ENCODE measurements at regions not wholly inside any gene's neighbourhood (a gene's known extent, or its start where the extent isn't known, plus 50 kb on each side); places are given as distances from the start of the nearest gene placed in this dataset.

GRCh38 chr22:19614536-19614863 is 90.3 kb upstream of the CLDN5 start:
- no peak for TF ChIP-seq CTCF (IDR thresholded peaks at IDR 0.05; ENCODE audit: low read depth, low read length, missing control alignments)
- DNase-seq (ENCODE audit: low read depth), result no peak
- in situ Hi-C loops (cut with HindIII; ENCODE audit: low sequenced_read_pairs), result no loop called here
- no peak overlapping the region for H3K4me3 ChIP-seq (ENCODE audit: low read depth, low read length)

- TF ChIP-seq CTCF (IDR thresholded peaks at IDR 0.05; ENCODE audit: low read depth, low read length, missing control alignments), result no peak
- no peak overlapping the region for H3K4me3 ChIP-seq (ENCODE audit: low read depth, low read length)
- no peak for DNase-seq (ENCODE audit: low read depth)
- in situ Hi-C loops (cut with HindIII; ENCODE audit: low sequenced_read_pairs), result no loop called here
Observed at GRCh38 chr22:19615001-19615461, 90.8 kb upstream of the CLDN5 start.

- DNase-seq (ENCODE audit: low read depth), result no peak
- in situ Hi-C loops (cut with HindIII; ENCODE audit: low sequenced_read_pairs), result no loop called here
- H3K4me3 ChIP-seq (ENCODE audit: low read depth, low read length), result no peak overlapping the region
- no peak for TF ChIP-seq CTCF (IDR thresholded peaks at IDR 0.05; ENCODE audit: low read depth, low read length, missing control alignments)
Observed at GRCh38 chr22:19615867-19616581, 91.8 kb upstream of the CLDN5 start.

GRCh38 chr22:19619144-19620009 is 94.9 kb upstream of the SEPTIN5 start:
- H3K4me3 ChIP-seq (ENCODE audit: low read depth, low read length), result no peak overlapping the region
- DNase-seq (ENCODE audit: low read depth), result no peak
- TF ChIP-seq CTCF (IDR thresholded peaks at IDR 0.05; ENCODE audit: low read depth, low read length, missing control alignments), result no peak
- in situ Hi-C loops (cut with HindIII; ENCODE audit: low sequenced_read_pairs), result no loop called here

GRCh38 chr22:19620742-19621371 is 93.4 kb upstream of the SEPTIN5 start:
- no peak for TF ChIP-seq CTCF (IDR thresholded peaks at IDR 0.05; ENCODE audit: low read depth, low read length, missing control alignments)
- no peak overlapping the region for H3K4me3 ChIP-seq (ENCODE audit: low read depth, low read length)
- DNase-seq (ENCODE audit: low read depth), result no peak
- in situ Hi-C loops (cut with HindIII; ENCODE audit: low sequenced_read_pairs), result no loop called here

GRCh38 chr22:19621373-19622060 is 92.8 kb upstream of the SEPTIN5 start:
- H3K4me3 ChIP-seq (ENCODE audit: low read depth, low read length), result no peak overlapping the region
- in situ Hi-C loops (cut with HindIII; ENCODE audit: low sequenced_read_pairs), result no loop called here
- no peak for DNase-seq (ENCODE audit: low read depth)
- no peak for TF ChIP-seq CTCF (IDR thresholded peaks at IDR 0.05; ENCODE audit: low read depth, low read length, missing control alignments)
